Ureter (tissue), 1 donor: ENCODE measurements at regions not wholly inside any gene's neighbourhood (a gene's known extent, or its start where the extent isn't known, plus 50 kb on each side); places are given as distances from the start of the nearest gene placed in this dataset.

Source experiments
- DNase-seq: peaks from one replicate; pipeline ENCODE4 v3.0.0-alpha.2; 2020; ENCODE audit warnings: low spot score
- donor health status: DM: yes; HTN: yes; CAD: no.

- DNase-seq: no peak
These were observed 131.2 kb downstream of the SNAPC1 start for GRCh38 chr14:61893371-61893940.

GRCh38 chr14:61894452-61895077, 132.3 kb downstream of the SNAPC1 start:
- peak; percentile 62 for DNase-seq

- no peak for DNase-seq
These were observed 135.1 kb downstream of the SNAPC1 start for GRCh38 chr14:61897300-61897699.

- DNase-seq: no peak
These were observed 136.3 kb downstream of the SNAPC1 start for GRCh38 chr14:61898568-61898967.

GRCh38 chr14:61899497-61899896, 137.3 kb downstream of the SNAPC1 start:
- no peak for DNase-seq

- DNase-seq: no peak
These were observed 142.7 kb downstream of the SNAPC1 start for GRCh38 chr14:61904946-61905345.

- no peak for DNase-seq
These were observed 149.4 kb downstream of the SNAPC1 start for GRCh38 chr14:61911574-61911973.

- no peak for DNase-seq
These were observed 156.8 kb downstream of the SNAPC1 start for GRCh38 chr14:61918998-61919397.

- no peak for DNase-seq
These were observed 161.1 kb downstream of the SNAPC1 start for GRCh38 chr14:61923348-61923747.

- no peak for DNase-seq
These were observed 162.8 kb downstream of the SNAPC1 start for GRCh38 chr14:61925043-61925442.

- DNase-seq: no peak
These were observed 163.7 kb downstream of the SNAPC1 start for GRCh38 chr14:61925732-61926435.

GRCh38 chr14:61927060-61927459, 164.8 kb downstream of the SNAPC1 start:
- no peak for DNase-seq

- DNase-seq: no peak
These were observed 165.3 kb downstream of the SNAPC1 start for GRCh38 chr14:61927520-61927919.

- no peak for DNase-seq
These were observed 166.1 kb downstream of the SNAPC1 start for GRCh38 chr14:61928300-61928699.

- no peak for DNase-seq
These were observed 166.5 kb downstream of the SNAPC1 start for GRCh38 chr14:61928701-61929100.

GRCh38 chr14:61929651-61930050, 167.4 kb downstream of the SNAPC1 start:
- no peak for DNase-seq

GRCh38 chr14:61930101-61930857, 168.1 kb downstream of the SNAPC1 start:
- DNase-seq: no peak

GRCh38 chr14:61932974-61933373, 170.8 kb downstream of the SNAPC1 start:
- DNase-seq: no peak

- no peak for DNase-seq
These were observed 172.2 kb downstream of the SNAPC1 start for GRCh38 chr14:61934385-61934784.

- DNase-seq: no peak
These were observed 177.6 kb downstream of the SNAPC1 start for GRCh38 chr14:61939776-61940175.

GRCh38 chr14:61940666-61941420, 178.6 kb downstream of the SNAPC1 start:
- no peak for DNase-seq
